ENCODE measurements at regions not wholly inside any gene's neighbourhood (a gene's known extent, or its start where the extent isn't known, plus 50 kb on each side); places are given as distances from the start of the nearest gene placed in this dataset.

DNA sequence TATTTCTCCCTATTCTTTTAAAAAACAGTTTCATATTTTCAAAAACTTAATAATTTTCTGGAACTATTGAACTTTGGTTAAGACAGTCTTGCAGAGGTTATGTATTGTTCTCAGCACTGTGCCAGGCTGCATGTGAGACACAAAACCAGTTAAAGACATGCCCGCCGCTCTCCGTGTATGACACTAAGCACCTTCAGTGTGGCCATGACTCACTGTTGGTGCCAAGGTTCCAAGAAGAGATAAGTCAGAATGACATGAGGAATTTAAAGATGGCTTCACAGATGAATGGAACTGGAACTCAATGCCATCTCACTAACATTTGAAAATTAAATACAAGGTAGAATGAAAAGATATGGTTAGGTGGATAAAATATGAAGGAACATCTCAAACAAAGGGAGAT, 525.5 kb upstream of the ZFP42 start:
- Histone ChIP-seq H3K79me2 (ENCODE audit: insufficient read depth, low read length) (no peaks in the 10 kb centered on the region), H3K9me3 (replicated peaks in 1 of 2; ENCODE audit: control insufficient read depth in 1 of 2, insufficient read depth in 1 of 2, low read length in 2 of 2) (peaks cover 0 to 4% of the 10 kb centered on the region in 2 donors), H3K9ac (ENCODE audit: insufficient read depth, low read length, poor library complexity, severe bottlenecking) (no peak overlapping the region), H3K36me3 (replicated peaks in 1 of 2; ENCODE audit: control insufficient read depth in 1 of 2, insufficient read depth in 2 of 2, low read length in 2 of 2) (no peaks in the 10 kb centered on the region), H3K4me2 (replicated peaks; ENCODE audit: extremely low read depth, low read length, poor library complexity, severe bottlenecking) (no peak overlapping the region), H3K27me3 (ENCODE audit: control insufficient read depth in 2 of 2, insufficient read depth in 2 of 2, low read length in 2 of 2) (no peaks in the 10 kb centered on the region), H3K27ac (ENCODE audit: low read depth in 1 of 2, low read length in 2 of 2) (no peak overlapping the region), H3K4me3 (replicated peaks in 1 of 3; ENCODE audit: low read depth in 2 of 3, low read length in 3 of 3) (no peak overlapping the region), H3K4me1 (ENCODE audit: control insufficient read depth in 1 of 2, insufficient read depth in 2 of 2, low read length in 2 of 2) (no peaks in the 10 kb centered on the region), H2AFZ (ENCODE audit: insufficient read depth, low read depth, low read length, poor library complexity, severe bottlenecking) (no peak overlapping the region), H4K20me1 (ENCODE audit: insufficient read depth, low read length) (no peaks in the 10 kb centered on the region)
- H3K27me3 Mint-ChIP-seq (ENCODE audit: low read depth in 3 of 3) = no peaks in the 10 kb centered on the region
- H3K27ac Mint-ChIP-seq = no peak overlapping the region
- intact Hi-C loops (cut with micrococcal nuclease) = no loop called here
- WGBS (ENCODE audit: insufficient coverage) = 100% methylated on average over 3 of the region's 3 CpGs
- H3K36me3 Mint-ChIP-seq = no peaks in the 10 kb centered on the region
- TF ChIP-seq, protein P1, sequence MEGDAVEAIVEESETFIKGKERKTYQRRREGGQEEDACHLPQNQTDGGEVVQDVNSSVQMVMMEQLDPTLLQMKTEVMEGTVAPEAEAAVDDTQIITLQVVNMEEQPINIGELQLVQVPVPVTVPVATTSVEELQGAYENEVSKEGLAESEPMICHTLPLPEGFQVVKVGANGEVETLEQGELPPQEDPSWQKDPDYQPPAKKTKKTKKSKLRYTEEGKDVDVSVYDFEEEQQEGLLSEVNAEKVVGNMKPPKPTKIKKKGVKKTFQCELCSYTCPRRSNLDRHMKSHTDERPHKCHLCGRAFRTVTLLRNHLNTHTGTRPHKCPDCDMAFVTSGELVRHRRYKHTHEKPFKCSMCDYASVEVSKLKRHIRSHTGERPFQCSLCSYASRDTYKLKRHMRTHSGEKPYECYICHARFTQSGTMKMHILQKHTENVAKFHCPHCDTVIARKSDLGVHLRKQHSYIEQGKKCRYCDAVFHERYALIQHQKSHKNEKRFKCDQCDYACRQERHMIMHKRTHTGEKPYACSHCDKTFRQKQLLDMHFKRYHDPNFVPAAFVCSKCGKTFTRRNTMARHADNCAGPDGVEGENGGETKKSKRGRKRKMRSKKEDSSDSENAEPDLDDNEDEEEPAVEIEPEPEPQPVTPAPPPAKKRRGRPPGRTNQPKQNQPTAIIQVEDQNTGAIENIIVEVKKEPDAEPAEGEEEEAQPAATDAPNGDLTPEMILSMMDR (IDR thresholded peaks at IDR 0.05) = no peak
- no peak for DNase-seq
- peaks cover 0 to 7% (median 2%) of the 10 kb centered on the region in 7 donors for H3K9me3 Mint-ChIP-seq
- H3K4me1 Mint-ChIP-seq = no peaks in the 10 kb centered on the region
- no peak overlapping the region for H3K4me3 Mint-ChIP-seq

DNA sequence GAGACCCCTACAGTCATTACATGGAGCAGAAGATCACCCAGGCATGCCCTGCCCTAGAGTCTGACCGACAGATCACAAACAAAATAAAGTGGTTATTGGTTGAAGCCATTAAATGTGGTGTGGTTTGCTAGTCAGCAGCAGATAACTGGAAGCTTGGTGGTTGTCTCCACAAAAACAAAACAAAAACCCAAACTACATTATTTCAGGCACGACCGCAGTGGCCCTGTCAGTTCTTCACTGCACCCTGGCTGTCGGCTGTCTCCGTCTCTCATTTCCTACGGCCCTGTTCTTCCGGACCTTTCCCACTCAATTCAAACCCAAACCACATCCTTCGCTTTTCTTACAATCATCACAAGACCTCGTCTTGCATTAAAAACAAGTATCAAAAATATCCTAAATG, 521.3 kb upstream of the ZFP42 start:
- no peaks in the 10 kb centered on the region for H3K36me3 ChIP-seq (replicated peaks in 1 of 2; ENCODE audit: control insufficient read depth in 1 of 2, insufficient read depth in 2 of 2, low read length in 2 of 2)
- Mint-ChIP-seq H3K9me3 (peaks cover 0 to 12% (median 3%) of the 10 kb centered on the region in 7 donors), H3K4me3 (no peak overlapping the region), H3K27ac (peak overlapping the region in 1 of 7 donors; percentile 36), H3K36me3 (no peaks in the 10 kb centered on the region), H3K4me1 (no peaks in the 10 kb centered on the region), H3K27me3 (ENCODE audit: low read depth in 3 of 3) (no peaks in the 10 kb centered on the region)
- H3K4me3 ChIP-seq (replicated peaks in 1 of 3; ENCODE audit: low read depth in 2 of 3, low read length in 3 of 3) = no peak overlapping the region
- no peak for DNase-seq
- TF ChIP-seq, protein P1 (IDR thresholded peaks at IDR 0.05) = no peak
- WGBS (ENCODE audit: insufficient coverage) = 89% methylated on average over 6 of the region's 9 CpGs
- intact Hi-C loops (cut with micrococcal nuclease) = no loop called here
- H3K4me1 ChIP-seq (ENCODE audit: control insufficient read depth in 1 of 2, insufficient read depth in 2 of 2, low read length in 2 of 2) = no peaks in the 10 kb centered on the region
- H3K27me3 ChIP-seq (ENCODE audit: control insufficient read depth in 2 of 2, insufficient read depth in 2 of 2, low read length in 2 of 2) = no peaks in the 10 kb centered on the region
- no peaks in the 10 kb centered on the region for H3K79me2 ChIP-seq (ENCODE audit: insufficient read depth, low read length)
- H3K9ac ChIP-seq (ENCODE audit: insufficient read depth, low read length, poor library complexity, severe bottlenecking) = no peak overlapping the region
- H3K4me2 ChIP-seq (replicated peaks; ENCODE audit: extremely low read depth, low read length, poor library complexity, severe bottlenecking) = no peak overlapping the region
- H3K27ac ChIP-seq (ENCODE audit: low read depth in 1 of 2, low read length in 2 of 2) = no peak overlapping the region
- H2AFZ ChIP-seq (ENCODE audit: insufficient read depth, low read depth, low read length, poor library complexity, severe bottlenecking) = no peak overlapping the region
- H3K9me3 ChIP-seq (replicated peaks in 1 of 2; ENCODE audit: control insufficient read depth in 1 of 2, insufficient read depth in 1 of 2, low read length in 2 of 2) = peaks cover 0 to 4% of the 10 kb centered on the region in 2 donors
- H4K20me1 ChIP-seq (ENCODE audit: insufficient read depth, low read length) = no peaks in the 10 kb centered on the region
